GM12878 (cell line): ENCODE measurements at regions not wholly inside any gene's neighbourhood (a gene's known extent, or its start where the extent isn't known, plus 50 kb on each side); places are given as distances from the start of the nearest gene placed in this dataset.
"Not testable (repeated sequence)": the region's sequence is repeated elsewhere in the genome, so short reads cannot be mapped to it uniquely, and the experiment has no call there.

Source experiments
- ATF7 ChIP-seq: fragments of 450-650 bp; IDR thresholded peaks from 2 replicates; pipeline ENCODE4 v1.6.1; 2016; ENCODE audit warnings: low read depth, mild to moderate bottlenecking
- BCLAF1 ChIP-seq: fragments of 450-650 bp; IDR thresholded peaks from 2 replicates; pipeline ENCODE4 v1.6.1; 2017; ENCODE audit warnings: antibody characterized with exemption, mild to moderate bottlenecking, moderate library complexity
- EGR1 ChIP-seq, 2 experiments: IDR thresholded peaks; 1 replicate in 1 of 2; 2 replicates in 1 of 2; pipeline ENCODE4 v1.6.1; 2011 to 2012; ENCODE audit warnings: low read depth in 2 of 2, low read length in 2 of 2, borderline replicate concordance in 1 of 2, mild to moderate bottlenecking in 1 of 2, moderate library complexity in 1 of 2
- POLR2A ChIP-seq: IDR thresholded peaks from 2 replicates; pipeline ENCODE4 v1.6.1; 2011; ENCODE audit warnings: low read depth, mild to moderate bottlenecking, low read length
- POLR2AphosphoS5 ChIP-seq: IDR thresholded peaks from 2 replicates; pipeline ENCODE4 v1.6.1; 2011; ENCODE audit warnings: mild to moderate bottlenecking, low read length, inconsistent platforms
- ZBTB11 ChIP-seq: fragments of 450-650 bp; formaldehyde crosslinking; IDR thresholded peaks from 2 replicates; pipeline ENCODE4 v1.5.0; 2022; ENCODE audit warnings: mild to moderate bottlenecking, missing genetic modification characterization

GRCh38 chr20:12250661-12251060 is 333.0 kb downstream of the BTBD3 start:
- not testable (repeated sequence) for TF ChIP-seq ZBTB11 (CRISPR knock-in tag); POLR2A; EGR1 (IDR thresholded peaks at IDR 0.05; ENCODE audit: borderline replicate concordance in 1 of 2, low read depth in 2 of 2, low read length in 2 of 2); POLR2AphosphoS5; BCLAF1; ATF7
